ENCODE measurements at regions not wholly inside any gene's neighbourhood (a gene's known extent, or its start where the extent isn't known, plus 50 kb on each side); places are given as distances from the start of the nearest gene placed in this dataset.

GRCh38 chr18:38963943-38964660 lies 1398.5 kb upstream of the CELF4 start (continued):
- TF ChIP-seq, protein P1, sequence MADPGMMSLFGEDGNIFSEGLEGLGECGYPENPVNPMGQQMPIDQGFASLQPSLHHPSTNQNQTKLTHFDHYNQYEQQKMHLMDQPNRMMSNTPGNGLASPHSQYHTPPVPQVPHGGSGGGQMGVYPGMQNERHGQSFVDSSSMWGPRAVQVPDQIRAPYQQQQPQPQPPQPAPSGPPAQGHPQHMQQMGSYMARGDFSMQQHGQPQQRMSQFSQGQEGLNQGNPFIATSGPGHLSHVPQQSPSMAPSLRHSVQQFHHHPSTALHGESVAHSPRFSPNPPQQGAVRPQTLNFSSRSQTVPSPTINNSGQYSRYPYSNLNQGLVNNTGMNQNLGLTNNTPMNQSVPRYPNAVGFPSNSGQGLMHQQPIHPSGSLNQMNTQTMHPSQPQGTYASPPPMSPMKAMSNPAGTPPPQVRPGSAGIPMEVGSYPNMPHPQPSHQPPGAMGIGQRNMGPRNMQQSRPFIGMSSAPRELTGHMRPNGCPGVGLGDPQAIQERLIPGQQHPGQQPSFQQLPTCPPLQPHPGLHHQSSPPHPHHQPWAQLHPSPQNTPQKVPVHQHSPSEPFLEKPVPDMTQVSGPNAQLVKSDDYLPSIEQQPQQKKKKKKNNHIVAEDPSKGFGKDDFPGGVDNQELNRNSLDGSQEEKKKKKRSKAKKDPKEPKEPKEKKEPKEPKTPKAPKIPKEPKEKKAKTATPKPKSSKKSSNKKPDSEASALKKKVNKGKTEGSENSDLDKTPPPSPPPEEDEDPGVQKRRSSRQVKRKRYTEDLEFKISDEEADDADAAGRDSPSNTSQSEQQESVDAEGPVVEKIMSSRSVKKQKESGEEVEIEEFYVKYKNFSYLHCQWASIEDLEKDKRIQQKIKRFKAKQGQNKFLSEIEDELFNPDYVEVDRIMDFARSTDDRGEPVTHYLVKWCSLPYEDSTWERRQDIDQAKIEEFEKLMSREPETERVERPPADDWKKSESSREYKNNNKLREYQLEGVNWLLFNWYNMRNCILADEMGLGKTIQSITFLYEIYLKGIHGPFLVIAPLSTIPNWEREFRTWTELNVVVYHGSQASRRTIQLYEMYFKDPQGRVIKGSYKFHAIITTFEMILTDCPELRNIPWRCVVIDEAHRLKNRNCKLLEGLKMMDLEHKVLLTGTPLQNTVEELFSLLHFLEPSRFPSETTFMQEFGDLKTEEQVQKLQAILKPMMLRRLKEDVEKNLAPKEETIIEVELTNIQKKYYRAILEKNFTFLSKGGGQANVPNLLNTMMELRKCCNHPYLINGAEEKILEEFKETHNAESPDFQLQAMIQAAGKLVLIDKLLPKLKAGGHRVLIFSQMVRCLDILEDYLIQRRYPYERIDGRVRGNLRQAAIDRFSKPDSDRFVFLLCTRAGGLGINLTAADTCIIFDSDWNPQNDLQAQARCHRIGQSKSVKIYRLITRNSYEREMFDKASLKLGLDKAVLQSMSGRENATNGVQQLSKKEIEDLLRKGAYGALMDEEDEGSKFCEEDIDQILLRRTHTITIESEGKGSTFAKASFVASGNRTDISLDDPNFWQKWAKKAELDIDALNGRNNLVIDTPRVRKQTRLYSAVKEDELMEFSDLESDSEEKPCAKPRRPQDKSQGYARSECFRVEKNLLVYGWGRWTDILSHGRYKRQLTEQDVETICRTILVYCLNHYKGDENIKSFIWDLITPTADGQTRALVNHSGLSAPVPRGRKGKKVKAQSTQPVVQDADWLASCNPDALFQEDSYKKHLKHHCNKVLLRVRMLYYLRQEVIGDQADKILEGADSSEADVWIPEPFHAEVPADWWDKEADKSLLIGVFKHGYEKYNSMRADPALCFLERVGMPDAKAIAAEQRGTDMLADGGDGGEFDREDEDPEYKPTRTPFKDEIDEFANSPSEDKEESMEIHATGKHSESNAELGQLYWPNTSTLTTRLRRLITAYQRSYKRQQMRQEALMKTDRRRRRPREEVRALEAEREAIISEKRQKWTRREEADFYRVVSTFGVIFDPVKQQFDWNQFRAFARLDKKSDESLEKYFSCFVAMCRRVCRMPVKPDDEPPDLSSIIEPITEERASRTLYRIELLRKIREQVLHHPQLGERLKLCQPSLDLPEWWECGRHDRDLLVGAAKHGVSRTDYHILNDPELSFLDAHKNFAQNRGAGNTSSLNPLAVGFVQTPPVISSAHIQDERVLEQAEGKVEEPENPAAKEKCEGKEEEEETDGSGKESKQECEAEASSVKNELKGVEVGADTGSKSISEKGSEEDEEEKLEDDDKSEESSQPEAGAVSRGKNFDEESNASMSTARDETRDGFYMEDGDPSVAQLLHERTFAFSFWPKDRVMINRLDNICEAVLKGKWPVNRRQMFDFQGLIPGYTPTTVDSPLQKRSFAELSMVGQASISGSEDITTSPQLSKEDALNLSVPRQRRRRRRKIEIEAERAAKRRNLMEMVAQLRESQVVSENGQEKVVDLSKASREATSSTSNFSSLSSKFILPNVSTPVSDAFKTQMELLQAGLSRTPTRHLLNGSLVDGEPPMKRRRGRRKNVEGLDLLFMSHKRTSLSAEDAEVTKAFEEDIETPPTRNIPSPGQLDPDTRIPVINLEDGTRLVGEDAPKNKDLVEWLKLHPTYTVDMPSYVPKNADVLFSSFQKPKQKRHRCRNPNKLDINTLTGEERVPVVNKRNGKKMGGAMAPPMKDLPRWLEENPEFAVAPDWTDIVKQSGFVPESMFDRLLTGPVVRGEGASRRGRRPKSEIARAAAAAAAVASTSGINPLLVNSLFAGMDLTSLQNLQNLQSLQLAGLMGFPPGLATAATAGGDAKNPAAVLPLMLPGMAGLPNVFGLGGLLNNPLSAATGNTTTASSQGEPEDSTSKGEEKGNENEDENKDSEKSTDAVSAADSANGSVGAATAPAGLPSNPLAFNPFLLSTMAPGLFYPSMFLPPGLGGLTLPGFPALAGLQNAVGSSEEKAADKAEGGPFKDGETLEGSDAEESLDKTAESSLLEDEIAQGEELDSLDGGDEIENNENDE (IDR thresholded peaks at IDR 0.05; ENCODE audit: insufficient replicate concordance, low read length): no peak
- TF ChIP-seq SIRT6 (IDR thresholded peaks at IDR 0.05; ENCODE audit: low read length) (no peak), RAD21 (IDR thresholded peaks at IDR 0.05 in 1 of 2, conservative IDR thresholded peaks at IDR 0.05 in 1 of 2; ENCODE audit: low read depth in 2 of 2, low read length in 2 of 2) (no peak), POLR2AphosphoS5 (IDR thresholded peaks at IDR 0.05; ENCODE audit: low read depth, low read length) (no peak), BRCA1 (IDR thresholded peaks at IDR 0.05; ENCODE audit: low read depth, low read length) (no peak), CTBP2 (IDR thresholded peaks at IDR 0.05; ENCODE audit: borderline replicate concordance, insufficient read depth, insufficient read length, low read length) (no peak), TEAD4 (IDR thresholded peaks at IDR 0.05; ENCODE audit: low read depth, low read length) (no peak), SUZ12 (IDR thresholded peaks at IDR 0.05; ENCODE audit: low read length) (no peak), HDAC6 (IDR thresholded peaks at IDR 0.05; ENCODE audit: low read depth, low read length) (no peak)
- TF ChIP-seq, protein P2, sequence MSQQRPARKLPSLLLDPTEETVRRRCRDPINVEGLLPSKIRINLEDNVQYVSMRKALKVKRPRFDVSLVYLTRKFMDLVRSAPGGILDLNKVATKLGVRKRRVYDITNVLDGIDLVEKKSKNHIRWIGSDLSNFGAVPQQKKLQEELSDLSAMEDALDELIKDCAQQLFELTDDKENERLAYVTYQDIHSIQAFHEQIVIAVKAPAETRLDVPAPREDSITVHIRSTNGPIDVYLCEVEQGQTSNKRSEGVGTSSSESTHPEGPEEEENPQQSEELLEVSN (IDR thresholded peaks at IDR 0.05): no peak

Data from H1 (cell line).